Pancreas (tissue), 10 donors: ENCODE measurements at regions not wholly inside any gene's neighbourhood (a gene's known extent, or its start where the extent isn't known, plus 50 kb on each side); places are given as distances from the start of the nearest gene placed in this dataset.

Source experiments
- ATAC-seq, 4 donors: fragments of 200-7000 bp; cut with Tn5 transposase; one replicate each; pipeline versions ENCODE4 v1.8.0 to v1.9.1; 2020; ENCODE audit warnings: mild to moderate bottlenecking in 4 of 4, moderate library complexity in 4 of 4
- DNase-seq, 6 donors: peaks; one replicate each; pipeline ENCODE4 v3.0.0-alpha.2; 2020
- FAIRE-seq: peaks from 2 replicates; lab custom pipeline; 2012; peaks lifted over from hg19 to GRCh38; lab: Jason Lieb, UNC
- H3K27ac ChIP-seq, 4 donors: fragments of 200-600 bp; sonication (generic); 1 replicate in 3 of 4; 2 replicates in 1 of 4; pipeline versions ENCODE4 v1.5.0 to v1.8.0; 2020
- H3K27me3 ChIP-seq, 4 donors: fragments of 200-600 bp; one replicate each; pipeline ENCODE4 v1.8.0; 2021
- H3K36me3 ChIP-seq, 3 donors: fragments of 200-600 bp; sonication (generic) in 1 of 3; one replicate each; pipeline versions ENCODE4 v1.5.0 to v1.8.0; 2020 to 2021
- H3K4me1 ChIP-seq, 3 donors: fragments of 200-600 bp; one replicate each; pipeline ENCODE4 v1.8.0; 2021
- H3K4me3 ChIP-seq, 4 donors: fragments of 200-600 bp; sonication (generic) in 2 of 4; one replicate each; pipeline versions ENCODE4 v1.5.0 to v1.8.0; 2020 to 2021
- H3K9me3 ChIP-seq, 4 donors: fragments of 200-600 bp; one replicate each; pipeline ENCODE4 v1.8.0; 2021
- CTCF ChIP-seq, 4 donors: fragments of 200-600 bp; sonication (generic) in 3 of 4; IDR thresholded peaks; one replicate each; pipeline versions ENCODE4 v1.5.0 to v1.8.0; 2021; ENCODE audit warnings: antibody characterized with exemption in 4 of 4
- WGBS, 2 donors: extraction: QIAGEN DNeasy Blood & Tissue Kit; methylation state at CpG; one replicate each; pipeline ENCODE4 v1.1.7; 2013; 5-methylcytosine and 5-hydroxymethylcytosine counted together
- intact Hi-C, 3 donors: fragments of 100-400 bp; cut with DNase I; formaldehyde crosslinking; loops; one replicate each; pipeline versions ENCODE4 v1.11.1 to v1.14.2; 2022
- donor health status: healthy with polysubstance abuse.
- donor health status: DM: no; HTN: no; CAD: no; lungs with moderate emphysema.
- donor health status: DM: no; HTN: no; CAD: no.
- donor health status: control.
- donor health status: control.
- donor health status: Bipolar disorder and iron deficiency.
- donor health status: DM: yes; HTN: yes; CAD: no.
- donor health status: DM: no; HTN: no; CAD: no.
- donor health status: DM: no; HTN: no; CAD: no.
- donor health status: DM: yes; HTN: yes; CAD: no.

GRCh38 chr5:110018509-110018908 lies 328.8 kb downstream of the MAN2A1 start:
- H3K27me3 ChIP-seq = no peaks in the 10 kb centered on the region
- no peak overlapping the region for H3K4me3 ChIP-seq
- FAIRE-seq (no peak), DNase-seq (peak in 1 of 6 donors; percentile 38), ATAC-seq (no peak)
- intact Hi-C loops = no loop called here
- no peak overlapping the region for H3K27ac ChIP-seq
- no peak for TF ChIP-seq CTCF (IDR thresholded peaks at IDR 0.05)
- no peaks in the 10 kb centered on the region for H3K36me3 ChIP-seq
- H3K9me3 ChIP-seq = no peaks in the 10 kb centered on the region
- H3K4me1 ChIP-seq = no peaks in the 10 kb centered on the region
- 84 to 95% methylated on average over 5 of the region's 5 CpGs for WGBS, 2 donors

GRCh38 chr5:110019119-110019518 lies 329.4 kb downstream of the MAN2A1 start:
- Histone ChIP-seq H3K4me3 (no peak overlapping the region), H3K27me3 (no peaks in the 10 kb centered on the region), H3K27ac (no peak overlapping the region), H3K4me1 (no peaks in the 10 kb centered on the region), H3K36me3 (no peaks in the 10 kb centered on the region), H3K9me3 (no peaks in the 10 kb centered on the region)
- intact Hi-C loops = no loop called here
- no peak for ATAC-seq
- 89 to 100% methylated on average over 6 of the region's 6 CpGs for WGBS, 2 donors
- TF ChIP-seq CTCF (IDR thresholded peaks at IDR 0.05) = no peak
- DNase-seq = peak in 1 of 6 donors; percentile 32
- FAIRE-seq = no peak

- H3K4me3 ChIP-seq = no peak overlapping the region
- H3K27ac ChIP-seq = no peak overlapping the region
- H3K4me1 ChIP-seq = no peaks in the 10 kb centered on the region
- no peak for DNase-seq
- no peak for FAIRE-seq
- ATAC-seq = no peak
- H3K27me3 ChIP-seq = no peaks in the 10 kb centered on the region
- intact Hi-C loops = no loop called here
- TF ChIP-seq CTCF (IDR thresholded peaks at IDR 0.05) = no peak
- no peaks in the 10 kb centered on the region for H3K36me3 ChIP-seq
- no peaks in the 10 kb centered on the region for H3K9me3 ChIP-seq
- 75 to 81% methylated on average over 4 of the region's 4 CpGs for WGBS, 2 donors
Measured at GRCh38 chr5:110019780-110020179, 330.1 kb downstream of the MAN2A1 start.

- intact Hi-C loops = no loop called here
- ATAC-seq (no peak), DNase-seq (no peak), FAIRE-seq (no peak)
- no peaks in the 10 kb centered on the region for H3K27me3 ChIP-seq
- H3K9me3 ChIP-seq = no peaks in the 10 kb centered on the region
- TF ChIP-seq CTCF (IDR thresholded peaks at IDR 0.05) = no peak
- H3K36me3 ChIP-seq = no peaks in the 10 kb centered on the region
- WGBS, 2 donors = 87 to 96% methylated on average over 3 of the region's 3 CpGs
- H3K4me3 ChIP-seq = no peak overlapping the region
- H3K4me1 ChIP-seq = no peaks in the 10 kb centered on the region
- H3K27ac ChIP-seq = no peak overlapping the region
Measured at GRCh38 chr5:110021251-110021650, 331.5 kb downstream of the MAN2A1 start.

GRCh38 chr5:110025160-110025559 lies 335.4 kb downstream of the MAN2A1 start:
- no peak for TF ChIP-seq CTCF (IDR thresholded peaks at IDR 0.05)
- ATAC-seq (no peak), DNase-seq (no peak), FAIRE-seq (no peak)
- Histone ChIP-seq H3K27ac (no peak overlapping the region), H3K36me3 (no peaks in the 10 kb centered on the region), H3K4me1 (no peaks in the 10 kb centered on the region), H3K27me3 (no peaks in the 10 kb centered on the region), H3K4me3 (no peak overlapping the region), H3K9me3 (no peaks in the 10 kb centered on the region)
- 91 to 94% methylated on average over 3 of the region's 3 CpGs for WGBS, 2 donors
- intact Hi-C loops = no loop called here
